ENCODE measurements at regions not wholly inside any gene's neighbourhood (a gene's known extent, or its start where the extent isn't known, plus 50 kb on each side); places are given as distances from the start of the nearest gene placed in this dataset.

GRCh38 chr19:30887042-30887441 is 462.2 kb downstream of the TSHZ3 start:
- TF ChIP-seq CTCF (IDR thresholded peaks at IDR 0.05) (no peak), POLR2A (IDR thresholded peaks at IDR 0.05) (no peak)

All from adrenal gland (tissue), 5 donors.